Peyer's patch (tissue), 4 donors: ENCODE measurements at regions not wholly inside any gene's neighbourhood (a gene's known extent, or its start where the extent isn't known, plus 50 kb on each side); places are given as distances from the start of the nearest gene placed in this dataset.

Source experiments
- CTCF ChIP-seq, 6 experiments: fragments of 450-650 bp in 4 of 6; fragments of 200-600 bp in 2 of 6; sonication (generic) in 1 of 6; IDR thresholded peaks; one replicate each; pipeline ENCODE4 v1.5.1; 2017 to 2019; ENCODE audit warnings: antibody characterized with exemption in 6 of 6, mild to moderate bottlenecking in 3 of 6, moderate library complexity in 1 of 6
- POLR2A ChIP-seq, 2 donors: fragments of 450-650 bp; IDR thresholded peaks; one replicate each; pipeline ENCODE4 v1.5.1; 2017; ENCODE audit warnings: antibody characterized with exemption in 2 of 2, mild to moderate bottlenecking in 2 of 2, moderate library complexity in 2 of 2

DNA sequence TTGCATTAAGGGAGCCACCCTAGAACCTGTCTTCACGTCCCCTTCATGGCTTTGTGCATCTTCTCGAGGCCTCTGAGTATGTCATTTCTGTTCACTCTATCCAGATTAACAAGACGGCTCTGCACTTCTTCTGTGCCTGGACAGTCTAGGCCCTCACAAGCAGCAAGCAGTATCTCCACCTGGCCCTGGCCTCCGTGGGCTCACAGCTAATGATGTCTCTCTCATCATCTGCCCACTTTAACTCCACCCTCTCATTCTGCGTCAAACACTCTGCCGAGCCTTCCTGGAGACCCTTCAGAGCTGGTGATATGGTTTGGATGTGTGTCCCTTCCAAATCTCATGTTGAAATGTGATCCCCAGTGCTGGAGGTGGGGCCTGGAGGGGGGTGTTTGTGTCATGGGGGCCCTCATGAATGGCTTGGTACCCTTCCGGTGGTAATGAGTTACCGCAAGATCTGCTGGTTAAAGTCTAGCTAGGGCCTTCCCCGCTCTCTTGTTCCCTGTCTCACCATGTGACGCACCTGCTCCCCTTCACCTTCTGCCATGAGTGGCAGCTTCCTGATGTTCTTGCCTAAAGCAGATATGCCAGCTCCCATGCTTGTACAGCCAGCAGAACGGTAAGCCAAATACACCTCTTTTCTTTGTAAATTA, 132.5 kb upstream of the ID2 start:
- TF ChIP-seq POLR2A (IDR thresholded peaks at IDR 0.05) (no peak), CTCF (IDR thresholded peaks at IDR 0.05) (no peak)
